ENCODE measurements at regions not wholly inside any gene's neighbourhood (a gene's known extent, or its start where the extent isn't known, plus 50 kb on each side); places are given as distances from the start of the nearest gene placed in this dataset.
"Not testable (repeated sequence)": the region's sequence is repeated elsewhere in the genome, so short reads cannot be mapped to it uniquely, and the experiment has no call there.

DNA sequence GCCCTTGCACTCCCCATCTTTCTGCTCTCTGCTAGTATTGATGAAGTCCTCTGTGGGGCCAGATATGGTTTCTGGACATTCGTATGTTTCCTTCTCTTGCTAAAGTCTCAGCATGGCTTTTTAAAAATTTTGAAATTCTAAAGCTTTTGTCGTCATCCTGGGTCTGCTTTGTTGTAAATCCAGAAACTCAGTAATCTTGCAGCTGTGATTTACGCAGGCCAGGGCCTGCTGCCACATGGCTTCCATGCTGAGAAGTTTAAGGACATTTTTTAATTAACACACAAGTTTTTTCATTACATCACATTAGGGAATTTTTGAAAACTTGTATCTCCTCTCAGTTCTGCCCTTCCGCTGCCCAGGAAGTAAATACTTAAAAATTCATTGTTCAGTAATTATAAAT, 686.1 kb upstream of the IGFBP3 start:
- no peak for DNase-seq

DNA sequence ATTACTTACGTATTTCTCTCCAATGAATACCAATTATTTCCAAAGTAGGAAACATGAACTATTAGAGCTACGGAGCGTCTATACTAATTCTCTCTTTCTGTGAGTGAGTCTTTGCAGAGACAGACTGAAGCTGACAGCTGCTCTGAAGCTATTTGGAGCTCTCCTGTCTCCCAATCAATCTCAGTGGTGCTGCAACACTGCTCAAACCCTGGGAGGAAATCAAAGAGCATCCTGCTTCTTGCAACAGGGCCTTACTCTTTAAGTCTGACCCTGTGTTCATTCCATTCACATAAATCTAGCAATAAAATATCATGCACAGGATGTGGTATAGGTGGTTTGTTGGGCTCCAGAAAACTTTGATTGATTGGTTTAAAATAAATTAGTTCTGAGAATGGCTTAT, 685.7 kb upstream of the IGFBP3 start:
- DNase-seq: no peak

DNA sequence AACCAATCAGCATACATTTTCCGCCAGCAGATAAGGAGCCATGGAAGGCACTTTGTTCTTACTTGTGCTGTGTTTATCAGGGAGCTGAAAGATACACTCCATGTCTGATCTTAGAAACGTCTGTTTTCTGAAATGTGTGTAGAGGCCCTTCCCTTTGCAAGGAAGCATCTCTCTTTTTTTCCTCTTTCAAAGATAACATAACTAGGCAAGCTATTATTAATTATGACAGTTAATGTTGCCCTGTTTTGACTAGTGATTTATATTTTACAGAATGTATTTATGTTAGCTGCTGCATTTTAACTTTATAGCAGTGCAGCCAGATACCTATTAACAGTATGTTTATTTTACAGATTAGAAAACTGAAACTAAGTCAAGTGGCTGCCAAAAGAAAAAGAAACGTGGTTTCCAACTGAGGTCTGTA, 683.2 kb upstream of the IGFBP3 start:
- DNase-seq: no peak

DNA sequence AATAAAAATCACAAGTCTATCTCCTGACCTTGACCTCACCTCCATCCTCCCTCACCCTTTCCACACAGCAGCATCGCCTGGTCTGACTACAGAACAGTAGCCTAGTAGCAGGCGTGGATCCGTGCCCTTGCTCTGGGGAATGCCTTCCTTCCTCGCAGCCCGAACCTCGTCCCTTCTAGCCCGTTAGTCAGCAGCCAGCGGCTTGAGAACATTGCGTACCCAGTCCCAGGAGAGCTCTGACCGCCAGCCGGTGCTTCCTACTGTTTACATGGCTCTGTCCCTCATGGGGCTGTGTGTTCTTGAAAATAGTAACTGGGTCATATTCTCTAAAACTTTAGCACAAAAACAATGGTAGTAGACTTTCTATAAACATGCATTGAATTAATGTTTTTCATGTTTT, 682.7 kb upstream of the IGFBP3 start:
- DNase-seq: no peak

DNA sequence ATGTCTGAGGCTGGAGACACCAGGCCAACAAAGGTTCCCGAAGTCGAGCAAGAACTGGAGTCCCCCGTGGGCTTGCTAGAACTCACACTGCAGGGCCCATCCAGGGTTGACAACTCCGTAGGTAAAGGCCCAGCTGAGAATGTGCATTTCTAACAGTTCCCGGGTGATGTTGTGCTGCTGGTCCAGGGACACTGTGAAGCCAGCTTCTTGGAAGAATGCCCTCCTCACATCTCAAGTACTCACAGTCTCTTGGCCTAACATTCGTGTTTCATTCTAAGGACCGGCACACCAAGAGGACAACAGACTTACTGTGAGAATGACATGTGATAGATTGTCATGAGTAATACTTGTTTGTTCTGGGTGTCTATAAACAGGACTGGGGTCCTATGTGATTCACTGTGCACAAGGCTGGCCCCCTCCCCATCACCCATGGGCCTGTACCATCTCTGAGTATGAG, 682.3 kb upstream of the IGFBP3 start:
- DNase-seq: no peak

DNA sequence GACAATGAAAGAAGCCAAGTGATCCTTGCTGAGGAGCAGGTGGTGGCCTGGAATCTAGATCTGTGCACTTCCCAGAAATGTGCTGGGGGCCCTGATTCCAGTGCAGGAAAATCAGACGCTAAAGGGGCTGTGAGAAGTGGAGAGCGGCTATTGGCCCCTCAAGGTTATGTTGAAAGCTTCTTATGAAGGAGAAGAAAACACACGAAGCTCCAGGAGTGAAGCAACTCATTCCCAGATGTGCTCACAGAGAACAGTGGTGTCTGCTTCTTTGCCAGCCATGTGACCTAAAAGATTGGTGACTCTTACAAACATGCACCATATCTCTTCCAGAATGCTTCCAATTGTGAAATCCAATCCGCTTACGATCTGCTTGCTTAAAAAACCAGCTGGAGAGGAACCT, 679.3 kb upstream of the IGFBP3 start:
- DNase-seq: no peak

DNA sequence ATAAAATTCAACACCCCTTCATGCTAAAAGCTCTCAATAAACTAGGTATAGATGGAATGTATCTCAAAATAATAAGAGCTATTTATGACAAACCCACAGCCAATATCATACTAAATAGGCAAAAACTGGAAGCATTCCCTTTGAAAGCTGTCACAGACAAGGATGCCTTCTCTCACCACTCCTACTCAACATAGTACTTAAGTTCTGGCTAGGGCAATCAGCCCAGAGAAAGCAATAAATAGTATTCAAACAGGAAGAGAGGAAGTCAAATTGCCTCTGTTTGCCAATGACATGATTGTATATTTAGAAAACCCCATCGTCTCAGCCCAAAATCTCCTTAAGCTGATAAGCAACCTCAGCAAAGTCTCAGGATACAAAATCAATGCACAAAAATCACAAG, 673.8 kb upstream of the IGFBP3 start:
- DNase-seq: not testable (repeated sequence)

DNA sequence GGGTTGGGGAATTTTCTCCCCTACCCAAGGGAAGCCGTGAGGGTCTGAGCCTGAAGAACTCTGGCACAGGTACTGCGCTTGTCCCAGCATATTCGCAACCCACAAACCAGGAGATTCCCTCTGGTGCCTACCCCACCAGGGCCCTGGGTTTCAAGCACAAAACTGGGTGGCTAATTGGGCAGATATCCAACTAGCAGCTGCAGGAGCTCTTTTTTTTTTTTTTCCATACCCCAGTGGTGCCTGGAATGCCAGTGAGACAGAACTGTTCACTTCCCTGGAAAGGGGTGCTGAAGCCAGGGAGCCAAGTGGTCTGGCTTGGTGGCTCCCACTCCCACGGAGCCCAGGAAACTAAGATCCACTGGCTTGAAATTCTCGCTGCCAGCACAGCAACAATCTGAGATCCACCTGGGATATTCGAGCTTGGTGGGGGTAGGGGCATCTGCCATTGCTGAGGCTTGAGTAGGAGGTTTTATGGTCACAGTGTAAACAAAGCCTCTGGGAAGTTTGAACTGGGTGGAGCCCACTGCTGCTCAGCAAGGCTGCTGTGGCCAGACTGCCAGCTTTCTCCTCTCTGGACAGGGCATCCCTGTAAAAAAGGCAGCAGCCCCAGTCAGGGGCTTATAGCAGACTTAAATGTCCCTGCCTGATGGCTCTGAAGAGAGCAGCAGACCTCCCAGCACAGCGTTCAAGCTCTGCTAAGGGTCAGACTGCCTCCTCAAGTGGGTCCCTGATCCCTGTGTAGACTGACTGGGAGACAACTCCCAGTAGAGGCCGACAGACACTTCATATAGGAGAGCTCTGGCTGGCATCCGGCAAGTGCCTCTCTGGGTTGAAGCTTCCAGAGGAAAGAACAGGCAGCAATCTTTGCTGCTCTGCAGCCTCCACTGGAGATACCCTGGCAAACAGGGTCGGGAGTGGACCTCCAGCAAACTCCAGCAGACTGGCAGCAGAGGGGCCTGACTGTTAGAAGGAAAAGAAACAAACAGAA, 670.1 kb upstream of the IGFBP3 start:
- DNase-seq: not testable (repeated sequence)

DNA sequence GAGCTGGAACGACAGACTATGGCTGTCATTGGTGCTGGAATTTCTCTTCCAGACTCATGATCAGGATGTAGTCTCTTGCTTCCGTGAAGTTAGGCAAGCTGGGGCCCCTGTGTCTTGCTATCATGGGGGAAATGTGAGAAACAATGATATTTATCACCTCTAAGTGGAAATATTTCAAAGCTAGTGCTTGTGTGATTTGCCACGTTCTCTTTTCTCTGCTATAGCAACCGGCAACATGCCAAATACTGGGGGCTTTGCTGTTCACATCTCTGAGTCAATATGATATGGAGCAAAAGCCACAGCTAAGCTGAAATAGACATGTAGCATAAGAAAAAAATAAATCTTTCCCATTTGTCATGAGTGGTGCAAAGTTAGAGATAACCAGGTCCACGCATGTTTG, 668.2 kb upstream of the IGFBP3 start:
- no peak for DNase-seq

DNA sequence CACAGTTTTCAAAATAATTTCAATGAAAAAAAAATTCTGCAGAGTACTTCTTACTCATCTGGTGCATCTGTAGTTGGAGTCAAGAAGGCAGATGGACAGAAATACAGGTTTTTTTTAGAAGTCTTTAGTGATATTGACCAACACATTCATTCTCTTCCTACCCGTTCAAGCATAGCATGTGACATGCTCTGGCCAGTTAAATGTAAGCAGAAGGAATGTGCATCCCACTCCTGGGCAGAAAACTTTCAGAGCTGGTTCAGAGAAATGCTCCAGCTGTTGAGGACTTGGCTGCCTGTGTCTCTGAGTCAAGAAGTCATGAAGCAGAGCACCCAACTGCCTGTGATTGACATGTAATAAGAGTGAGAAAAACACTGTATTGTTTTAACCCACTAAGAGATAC, 665.3 kb upstream of the IGFBP3 start:
- DNase-seq: no peak

DNA sequence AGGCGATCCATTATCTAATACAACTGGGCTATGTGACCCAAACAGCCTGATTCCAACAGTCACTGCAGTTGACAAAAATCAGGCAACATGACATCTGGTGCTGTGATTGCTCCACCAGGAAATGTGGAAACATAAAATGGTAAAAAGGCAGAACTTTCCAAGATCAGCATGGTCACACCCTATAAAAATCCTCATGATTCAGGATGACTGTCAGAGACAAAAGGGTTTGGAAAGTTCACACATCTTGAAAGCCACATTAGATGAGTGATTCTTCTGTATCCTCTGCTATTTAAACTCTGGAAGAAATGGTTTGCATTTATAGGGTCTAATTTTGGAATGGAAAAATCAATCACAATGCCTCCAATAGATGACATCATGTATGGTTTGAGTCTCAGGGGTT, 662.6 kb upstream of the IGFBP3 start:
- no peak for DNase-seq

DNA sequence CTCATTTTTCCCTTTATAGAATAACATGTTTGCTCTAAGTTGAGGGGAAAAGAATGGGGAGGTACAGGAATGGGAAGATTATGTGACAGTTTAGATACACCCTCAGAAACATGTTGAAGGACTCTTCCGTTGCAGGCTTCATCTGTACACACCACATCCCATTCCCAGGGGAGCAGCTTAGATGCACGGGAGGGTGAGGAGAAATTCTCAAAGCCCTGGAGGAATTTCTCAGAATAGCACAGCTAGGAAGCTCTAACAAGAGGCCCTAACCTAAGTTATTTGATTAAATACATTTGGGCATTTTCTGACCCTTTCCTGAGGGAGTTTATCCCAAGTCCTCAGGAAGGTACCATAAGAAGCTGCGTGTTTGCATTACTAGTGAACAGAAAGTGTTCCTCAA, 660.2 kb upstream of the IGFBP3 start:
- no peak for DNase-seq

DNA sequence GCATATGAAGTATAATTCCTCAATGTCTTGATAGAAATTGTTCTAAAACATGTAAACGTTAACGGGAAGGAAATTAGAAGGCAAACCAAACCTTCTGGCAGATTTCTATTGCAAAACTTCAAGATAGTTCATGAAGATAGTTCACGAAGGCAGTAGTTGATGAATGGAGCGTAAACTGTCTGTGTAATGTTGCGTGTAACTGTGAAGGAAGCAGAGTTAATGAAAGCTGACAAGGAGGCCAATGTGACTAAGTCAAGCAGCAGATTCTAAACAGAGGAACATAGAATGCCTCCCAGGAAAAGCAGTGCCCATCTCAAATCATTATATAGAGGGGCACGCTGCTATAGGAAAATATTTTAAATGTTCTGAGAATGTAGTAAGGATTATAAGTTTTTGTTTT, 659.7 kb upstream of the IGFBP3 start:
- DNase-seq: no peak

DNA sequence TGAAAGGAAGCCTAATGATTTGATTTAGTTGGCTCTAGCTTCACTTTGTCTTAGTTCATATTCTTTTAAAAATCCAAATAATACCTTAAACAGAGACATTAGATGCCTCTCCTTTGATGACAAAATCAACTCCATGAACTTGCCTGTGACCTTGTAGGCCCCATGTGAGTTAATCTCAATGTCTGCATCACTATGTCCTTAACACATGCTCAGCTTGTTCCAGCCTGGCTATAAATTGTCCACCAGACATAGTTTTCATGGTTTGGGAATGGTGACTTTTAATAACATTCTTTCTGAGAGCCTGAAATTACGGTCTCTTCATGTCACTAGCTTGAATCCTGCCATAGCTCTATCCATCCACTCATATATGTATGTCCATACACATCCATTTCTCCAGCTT, 656.3 kb upstream of the IGFBP3 start:
- DNase-seq: no peak

DNA sequence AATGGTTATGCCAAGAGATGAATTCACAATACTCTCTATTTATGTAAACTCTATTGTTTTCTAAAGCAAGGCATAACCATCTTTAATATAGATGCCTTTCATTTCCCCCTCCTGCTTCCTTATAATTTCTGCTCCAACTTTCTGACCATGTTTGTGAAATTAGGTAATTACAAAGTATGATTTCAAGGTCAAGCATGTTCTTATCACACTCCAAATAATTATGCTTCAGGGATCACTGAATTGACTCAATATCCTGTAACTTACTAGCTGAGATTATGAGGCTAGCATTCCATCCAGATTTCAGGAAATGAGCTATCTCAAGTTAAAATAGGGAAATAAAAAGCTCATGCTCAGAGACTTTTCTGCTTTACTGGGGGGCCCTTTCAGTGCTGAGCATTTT, 655.9 kb upstream of the IGFBP3 start:
- no peak for DNase-seq

DNA sequence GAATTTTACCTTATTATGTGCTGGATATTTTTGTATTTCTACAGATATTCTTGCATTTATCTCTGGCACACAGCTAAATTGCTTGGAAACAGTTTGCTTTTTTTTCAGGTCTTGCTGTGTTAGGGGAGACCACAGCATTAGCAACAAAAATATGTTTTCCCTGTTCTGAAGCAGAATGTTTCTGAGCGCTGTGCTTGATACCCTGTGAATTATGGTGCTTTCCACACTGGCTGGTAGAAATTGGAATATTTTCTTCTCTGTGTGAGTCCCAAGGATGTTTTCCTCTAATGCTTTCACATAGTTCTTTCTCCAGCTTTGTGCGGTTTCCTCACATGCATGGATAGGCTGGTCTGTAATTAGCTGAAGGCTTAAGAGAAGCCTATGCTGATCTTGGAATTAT, 651.6 kb upstream of the IGFBP3 start:
- no peak for DNase-seq

DNA sequence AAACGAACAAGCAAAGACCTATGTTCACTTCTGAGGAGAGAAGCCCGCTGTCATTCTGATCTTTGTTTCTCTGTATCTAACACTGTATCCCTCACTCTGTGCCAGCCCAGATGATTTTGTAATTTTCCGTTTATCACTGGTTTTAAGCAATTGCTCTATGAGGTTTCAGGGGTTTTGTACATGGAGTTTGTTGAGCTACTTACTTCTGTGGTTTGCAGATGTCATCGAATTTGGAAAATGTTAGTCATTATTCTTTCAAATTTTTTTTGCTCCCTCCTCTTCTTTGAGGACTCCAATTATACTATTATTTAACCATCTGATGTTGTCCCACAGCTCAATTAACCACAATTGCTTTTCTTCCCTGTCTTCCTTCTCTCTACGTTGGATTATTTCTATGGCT, 650.9 kb upstream of the IGFBP3 start:
- DNase-seq: no peak

DNA sequence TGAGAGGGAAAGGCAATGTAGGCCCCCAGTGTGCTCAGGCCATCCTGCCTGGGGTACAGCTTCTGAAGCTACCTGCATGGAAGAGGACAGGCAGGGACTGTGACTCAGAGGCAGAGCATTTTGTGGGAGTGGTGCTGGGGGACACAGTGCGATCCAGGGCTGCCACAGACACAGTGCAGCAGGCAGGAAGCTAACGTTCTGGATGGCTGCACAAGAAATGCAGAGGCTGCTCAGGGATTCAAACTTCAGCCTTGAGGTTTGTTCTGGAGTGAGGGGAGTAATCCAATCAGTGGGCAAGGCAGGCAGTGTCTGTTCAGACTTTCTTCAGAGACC, 648.0 kb upstream of the IGFBP3 start:
- DNase-seq: no peak

DNA sequence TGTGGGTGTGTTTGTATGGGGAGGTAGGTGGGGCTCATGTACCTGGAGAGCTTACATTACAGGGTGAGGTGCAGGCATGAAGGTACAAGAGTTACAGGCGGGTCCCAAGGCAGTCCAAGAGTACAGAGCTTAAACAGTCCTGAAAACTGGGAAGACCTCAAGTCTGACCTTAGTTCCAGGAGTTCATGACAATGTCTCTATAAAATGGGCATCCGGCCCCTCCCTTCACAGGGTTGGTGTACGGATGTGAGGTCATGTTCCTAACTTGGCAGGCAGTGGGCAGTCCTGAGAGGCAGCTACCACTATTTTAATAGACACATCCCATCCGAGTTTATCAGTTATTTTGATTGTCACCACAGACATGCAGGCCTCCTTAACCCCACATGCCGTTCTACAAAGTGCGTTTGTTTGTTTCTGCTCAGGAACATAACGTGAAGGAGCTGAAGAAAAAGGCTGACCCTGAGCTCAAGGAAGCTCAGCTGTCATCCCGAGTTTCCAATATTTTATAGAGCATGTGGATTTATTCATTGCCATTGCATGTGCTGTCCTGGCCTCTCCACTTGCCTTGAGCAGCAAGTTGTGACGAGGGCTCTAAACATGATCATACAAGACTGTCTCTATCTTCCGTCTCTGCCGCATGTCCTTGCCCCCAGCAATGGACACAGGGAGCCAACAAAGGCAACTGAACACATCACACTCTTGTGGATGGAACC, 647.5 kb upstream of the IGFBP3 start:
- no peak for DNase-seq

DNA sequence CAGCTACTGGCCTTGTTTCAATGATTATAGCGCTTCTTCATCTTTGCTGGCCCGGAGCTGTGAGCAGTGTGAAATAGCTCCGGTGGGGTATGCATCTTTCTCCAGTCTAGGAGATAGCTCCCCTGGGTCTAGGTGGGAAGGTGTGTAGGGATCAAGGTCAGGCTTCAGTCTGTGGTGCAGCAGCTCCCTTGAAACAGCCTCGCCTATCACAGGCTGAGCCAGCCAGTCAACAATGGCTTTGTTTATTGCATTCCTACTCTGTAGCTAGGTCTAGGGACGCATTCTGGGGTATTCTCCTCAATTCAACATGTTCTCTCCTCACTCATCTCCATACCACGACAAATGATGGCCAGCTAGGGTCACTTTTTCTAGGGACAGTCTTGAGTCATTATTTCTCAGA, 646.8 kb upstream of the IGFBP3 start:
- no peak for DNase-seq

DNA sequence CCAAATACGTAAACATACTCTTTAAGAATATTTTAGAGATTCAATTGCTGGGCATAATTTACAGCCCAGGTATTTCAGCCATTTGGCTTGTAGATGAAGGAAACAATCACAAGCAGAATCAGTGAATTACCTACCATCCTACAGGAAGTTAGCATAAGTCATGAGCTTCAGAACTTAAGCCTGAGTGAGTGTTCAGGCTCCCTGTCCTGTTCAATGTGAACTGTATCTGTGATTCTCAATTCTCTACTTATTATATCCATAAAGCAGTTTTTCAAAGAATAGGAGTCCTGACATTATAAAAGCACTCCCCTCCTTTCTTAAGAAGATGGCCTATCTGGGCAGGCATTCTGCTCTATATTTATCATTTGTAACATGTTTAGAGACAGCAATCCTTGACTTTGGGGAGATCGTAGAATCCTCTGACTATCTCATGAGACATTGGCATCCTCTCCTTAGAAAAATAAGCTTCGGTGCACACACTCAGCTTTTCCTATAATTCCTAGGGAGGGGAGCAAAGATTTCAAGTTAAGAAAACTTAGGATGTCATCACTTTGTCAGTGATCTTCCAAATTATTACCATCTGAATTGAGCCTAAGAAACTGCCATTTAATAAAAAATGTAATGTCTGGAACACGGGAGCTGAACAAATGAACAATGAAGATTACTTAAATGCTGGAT, 645.2 kb upstream of the IGFBP3 start:
- no peak for DNase-seq

DNA sequence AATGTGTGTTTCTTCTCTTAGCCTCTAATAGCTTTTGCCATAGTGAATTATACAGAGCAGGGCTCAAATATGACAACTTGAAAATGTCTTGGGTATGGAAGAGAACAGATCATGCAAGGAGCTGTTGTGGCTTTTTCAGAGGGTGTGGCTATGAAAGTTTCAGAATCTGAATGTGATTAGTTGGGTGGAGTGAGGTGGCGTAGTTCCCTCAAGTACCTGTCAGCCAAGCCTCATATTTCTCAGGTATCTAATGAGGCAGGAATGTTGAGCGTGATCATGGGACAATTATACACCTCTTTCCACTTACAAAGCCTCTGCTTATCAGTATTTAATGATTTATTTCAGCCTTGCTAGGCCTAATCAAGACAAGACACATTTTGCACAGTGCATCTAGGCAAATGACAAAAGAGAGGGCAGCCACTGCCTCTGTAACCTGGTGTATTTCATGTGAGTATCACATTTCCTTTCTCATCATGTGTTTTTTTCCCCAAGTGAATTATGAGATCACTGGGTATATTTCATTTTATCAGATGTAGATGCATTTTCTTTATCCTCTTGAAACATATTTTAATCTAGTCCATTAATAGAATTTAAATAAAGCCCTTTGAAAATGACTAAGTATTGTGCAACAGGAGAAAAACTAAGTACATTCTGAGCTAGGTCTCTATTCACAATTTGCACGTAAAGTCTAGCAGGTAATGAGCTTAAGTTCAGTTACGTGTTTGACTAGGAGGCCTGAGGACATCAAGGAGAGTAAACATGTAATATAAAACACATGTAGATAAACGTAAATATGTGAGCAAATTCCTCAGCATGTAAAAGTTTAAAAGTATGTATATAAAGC, 644.4 kb upstream of the IGFBP3 start:
- no peak for DNase-seq

Data from CD4-positive, alpha-beta T cell treated with Interleukin-21 for 1 hour (primary cell).